ENCODE measurements at regions not wholly inside any gene's neighbourhood (a gene's known extent, or its start where the extent isn't known, plus 50 kb on each side); places are given as distances from the start of the nearest gene placed in this dataset.
A peak's percentile ranks its signal among the peaks of the same experiment; 100 is the strongest.

GRCh38 chr4:57404483-57404882, 294.3 kb upstream of the IGFBP7 start:
- Histone ChIP-seq H3K36me3 (ENCODE audit: insufficient read depth) (no peaks in the 10 kb centered on the region), H3K4me1 (ENCODE audit: insufficient read depth) (no peaks in the 10 kb centered on the region), H3K9me2 (ENCODE audit: insufficient read depth) (peaks cover 3% of the 10 kb centered on the region; the same call in 1 of the 2 replicates), H3K4me3 (no peak overlapping the region), H3K79me2 (replicated peaks; ENCODE audit: insufficient read depth) (no peaks in the 10 kb centered on the region), H3K27me3 (ENCODE audit: insufficient read depth) (no peaks in the 10 kb centered on the region), H3F3A (replicated peaks; ENCODE audit: low read depth) (no peaks in the 10 kb centered on the region), H3K27ac (ENCODE audit: low read depth) (no peak overlapping the region), H2AFZ (peak overlapping the region; percentile 6; the same call in 1 of the 2 replicates), H4K20me1 (replicated peaks; ENCODE audit: insufficient read depth) (no peaks in the 10 kb centered on the region), H3K4me2 (no peak overlapping the region)
- Mint-ChIP-seq H3K9me3 (no peaks in the 10 kb centered on the region), H3K4me1 (peaks cover 10% of the 10 kb centered on the region), H3K36me3 (ENCODE audit: low read depth) (no peaks in the 10 kb centered on the region), H3K27ac (peak overlapping the region; percentile 9; the same call in 1 of the 2 replicates), H3K4me3 (no peak overlapping the region), H3K27me3 (ENCODE audit: insufficient read depth, low read depth, poor library complexity) (peaks cover 2% of the 10 kb centered on the region)
- no peak for ATAC-seq
- no peak for TF ChIP-seq JUNB (IDR thresholded peaks at IDR 0.05; ENCODE audit: unreplicated experiment)
- no peak for TF ChIP-seq EZH2phosphoT487 (IDR thresholded peaks at IDR 0.05; ENCODE audit: unreplicated experiment)
- TF ChIP-seq EZH2 (IDR thresholded peaks at IDR 0.05; ENCODE audit: low read depth, unreplicated experiment): no peak
- no peak for TF ChIP-seq POLR2AphosphoS5 (IDR thresholded peaks at IDR 0.05; ENCODE audit: low read depth)
- TF ChIP-seq ETS1 (IDR thresholded peaks at IDR 0.05): no peak
- no peak for TF ChIP-seq ZNF331 (CRISPR knock-in tag; IDR thresholded peaks at IDR 0.05; ENCODE audit: low read depth)
- no peak for TF ChIP-seq ZNF462 (CRISPR knock-in tag; IDR thresholded peaks at IDR 0.05)
- TF ChIP-seq CTCF (conservative IDR thresholded peaks at IDR 0.05; ENCODE audit: low read depth in 2 of 2): no peak
- TF ChIP-seq STAT1 (IDR thresholded peaks at IDR 0.05; ENCODE audit: unreplicated experiment): no peak
- no peak for TF ChIP-seq NANOG (IDR thresholded peaks at IDR 0.05; ENCODE audit: borderline replicate concordance)
- no peak for TF ChIP-seq REST (IDR thresholded peaks at IDR 0.05; ENCODE audit: unreplicated experiment)
- TF ChIP-seq ZNF114 (CRISPR knock-in tag; IDR thresholded peaks at IDR 0.05): no peak
- no peak for TF ChIP-seq CREB1 (CRISPR knock-in tag; IDR thresholded peaks at IDR 0.05; ENCODE audit: low read depth)
- peak; percentile 11 for DNase-seq (ENCODE audit: low spot score)

Data from GM23338 (cell line).